Liver (tissue), 8 donors: ENCODE measurements at regions not wholly inside any gene's neighbourhood (a gene's known extent, or its start where the extent isn't known, plus 50 kb on each side); places are given as distances from the start of the nearest gene placed in this dataset.

Experiments
- DNase-seq: peaks from one replicate; pipeline ENCODE4 v3.0.0-alpha.2; 2017; ENCODE audit warnings: low spot score
- H3K27ac ChIP-seq, 2 donors: one replicate each; pipeline ENCODE4 v1.7.0; 2013; ENCODE audit warnings: inconsistent platforms in 2 of 2, low read length in 2 of 2, control low read depth in 1 of 2, low read depth in 1 of 2, mild to moderate bottlenecking in 1 of 2
- H3K27me3 ChIP-seq, 4 donors: one replicate each; pipeline versions ENCODE4 v1.6.1 to v1.7.0; 2013; ENCODE audit warnings: low read length in 3 of 4, inconsistent platforms in 1 of 4, mild to moderate bottlenecking in 1 of 4, moderate library complexity in 1 of 4; ENCODE audit not compliant: control insufficient read depth in 4 of 4, insufficient read depth in 4 of 4
- H3K36me3 ChIP-seq, 4 donors: one replicate each; pipeline versions ENCODE4 v1.6.1 to v1.7.0; 2013; ENCODE audit warnings: low read length in 3 of 4, mild to moderate bottlenecking in 3 of 4, low read depth in 1 of 4, moderate library complexity in 1 of 4; ENCODE audit not compliant: control insufficient read depth in 4 of 4, insufficient read depth in 3 of 4
- H3K4me1 ChIP-seq, 4 donors: one replicate each; pipeline versions ENCODE4 v1.6.1 to v1.7.0; 2013; ENCODE audit warnings: low read length in 3 of 4, mild to moderate bottlenecking in 3 of 4, moderate library complexity in 1 of 4; ENCODE audit not compliant: control insufficient read depth in 4 of 4, insufficient read depth in 4 of 4
- H3K4me3 ChIP-seq, 3 donors: one replicate each; pipeline versions ENCODE4 v1.6.1 to v1.7.0; 2013; ENCODE audit warnings: low read length in 3 of 3, control low read depth in 1 of 3, low read depth in 1 of 3, mild to moderate bottlenecking in 1 of 3
- H3K9ac ChIP-seq, 2 donors: one replicate each; pipeline ENCODE4 v1.7.0; 2013; ENCODE audit warnings: low read length in 2 of 2, mild to moderate bottlenecking in 2 of 2, moderate library complexity in 2 of 2, control low read depth in 1 of 2, low read depth in 1 of 2
- H3K9me3 ChIP-seq, 4 donors: one replicate each; pipeline versions ENCODE4 v1.6.1 to v1.7.0; 2013; ENCODE audit warnings: low read length in 3 of 4; ENCODE audit not compliant: control insufficient read depth in 4 of 4
- ATF3 ChIP-seq: IDR thresholded peaks from 2 replicates; pipeline ENCODE4 v1.6.1; 2016; ENCODE audit warnings: antibody characterized with exemption
- CTCF ChIP-seq: fragments of 150-350 bp; IDR thresholded peaks from 2 replicates; pipeline ENCODE4 v1.5.1; 2017; ENCODE audit warnings: improper control_type of control experiment, low read depth, low read length; ENCODE audit not compliant: missing input control
- EGR1 ChIP-seq, 2 donors: IDR thresholded peaks; 2 replicates each; pipeline ENCODE4 v1.6.1; 2016 to 2018; ENCODE audit warnings: antibody characterized with exemption in 2 of 2, low read depth in 2 of 2
- FOXA1 ChIP-seq: IDR thresholded peaks from 2 replicates; pipeline ENCODE4 v1.6.1; 2016; ENCODE audit warnings: antibody characterized with exemption
- FOXA2 ChIP-seq: IDR thresholded peaks from 2 replicates; pipeline ENCODE4 v1.6.1; 2016; ENCODE audit warnings: antibody characterized with exemption
- GABPA ChIP-seq, 2 donors: IDR thresholded peaks in 1 of 2; conservative IDR thresholded peaks in 1 of 2; 2 replicates each; pipeline ENCODE4 v1.6.1; 2016; ENCODE audit warnings: antibody characterized with exemption in 2 of 2, mild to moderate bottlenecking in 1 of 2, moderate library complexity in 1 of 2
- HNF4A ChIP-seq, 2 donors: conservative IDR thresholded peaks; 2 replicates each; pipeline ENCODE4 v1.6.1; 2016; ENCODE audit warnings: antibody characterized with exemption in 2 of 2, mild to moderate bottlenecking in 2 of 2
- HNF4G ChIP-seq: IDR thresholded peaks from 2 replicates; pipeline ENCODE4 v1.6.1; 2016; ENCODE audit warnings: antibody characterized with exemption
- MAX ChIP-seq: IDR thresholded peaks from 2 replicates; pipeline ENCODE4 v1.6.1; 2016; ENCODE audit warnings: antibody characterized with exemption
- NR2F2 ChIP-seq: IDR thresholded peaks from 2 replicates; pipeline ENCODE4 v1.6.1; 2016; ENCODE audit warnings: antibody characterized with exemption
- RAD21 ChIP-seq, 2 donors: IDR thresholded peaks; 2 replicates each; pipeline ENCODE4 v1.6.1; 2016; ENCODE audit warnings: antibody characterized with exemption in 2 of 2, mild to moderate bottlenecking in 2 of 2
- RXRA ChIP-seq, 2 donors: IDR thresholded peaks; 2 replicates each; pipeline ENCODE4 v1.6.1; 2017 to 2018; ENCODE audit warnings: antibody characterized with exemption in 2 of 2, mild to moderate bottlenecking in 1 of 2
- SP1 ChIP-seq: IDR thresholded peaks from 2 replicates; pipeline ENCODE4 v1.6.1; 2018; ENCODE audit warnings: antibody characterized with exemption, mild to moderate bottlenecking
- TAF1 ChIP-seq: conservative IDR thresholded peaks from 2 replicates; pipeline ENCODE4 v1.6.1; 2016; ENCODE audit warnings: antibody characterized with exemption, mild to moderate bottlenecking
- YY1 ChIP-seq: IDR thresholded peaks from 2 replicates; pipeline ENCODE4 v1.6.1; 2016; ENCODE audit warnings: antibody characterized with exemption, mild to moderate bottlenecking
- WGBS: extraction: QIAGEN DNeasy Blood & Tissue Kit; methylation state at CpG from one replicate; pipeline ENCODE4 v1.1.7; 2013; 5-methylcytosine and 5-hydroxymethylcytosine counted together
- donor health status: healthy.
- donor health status: healthy.
- donor health status: healthy.
- donor health status: healthy.
- donor health status: healthy.

- Histone ChIP-seq H3K36me3 (no peaks in the 10 kb centered on the region), H3K9me3 (no peaks in the 10 kb centered on the region), H3K27ac (no peak overlapping the region), H3K4me1 (no peaks in the 10 kb centered on the region), H3K27me3 (peaks cover 0 to 4% (median 0%) of the 10 kb centered on the region in 4 donors), H3K4me3 (no peak overlapping the region), H3K9ac (no peak overlapping the region)
- no peak for DNase-seq
- TF ChIP-seq NR2F2 (no peak), FOXA1 (no peak), MAX (no peak), HNF4A (conservative IDR thresholded peaks at IDR 0.05) (no peak)
- 36% methylated on average over 4 of the region's 4 CpGs for WGBS
Observed at GRCh38 chr11:43010042-43010441, 301.8 kb upstream of the API5 start.

GRCh38 chr11:43012606-43013005 lies 299.2 kb upstream of the API5 start:
- TF ChIP-seq HNF4G (no peak), FOXA2 (no peak), GABPA (IDR thresholded peaks at IDR 0.05 in 1 of 2, conservative IDR thresholded peaks at IDR 0.05 in 1 of 2) (no peak), ATF3 (no peak), CTCF (no peak), SP1 (no peak), TAF1 (no peak), RXRA (IDR thresholded peaks at IDR 0.05) (no peak)
- H3K9me3 ChIP-seq: no peaks in the 10 kb centered on the region
- H3K4me3 ChIP-seq: no peak overlapping the region
- H3K27ac ChIP-seq: no peak overlapping the region
- H3K9ac ChIP-seq: no peak overlapping the region
- no peaks in the 10 kb centered on the region for H3K36me3 ChIP-seq
- peaks cover 0 to 6% (median 0%) of the 10 kb centered on the region in 4 donors for H3K27me3 ChIP-seq
- WGBS: 65% methylated on average over 2 of the region's 2 CpGs
- no peak for DNase-seq
- no peaks in the 10 kb centered on the region for H3K4me1 ChIP-seq

GRCh38 chr11:43021466-43021865 lies 290.3 kb upstream of the API5 start:
- Histone ChIP-seq H3K27me3 (peaks cover 0 to 2% (median 0%) of the 10 kb centered on the region in 4 donors), H3K36me3 (no peaks in the 10 kb centered on the region), H3K4me3 (no peak overlapping the region), H3K9ac (no peak overlapping the region), H3K27ac (no peak overlapping the region), H3K9me3 (no peaks in the 10 kb centered on the region), H3K4me1 (no peaks in the 10 kb centered on the region)
- TF ChIP-seq RAD21 (IDR thresholded peaks at IDR 0.05) (peak; percentile 11 to 17), YY1 (no peak), CTCF (peak; percentile 16), MAX (no peak), HNF4G (no peak), FOXA2 (no peak), EGR1 (IDR thresholded peaks at IDR 0.05; ENCODE audit: low read depth in 2 of 2) (no peak), FOXA1 (no peak)
- DNase-seq: no peak
